Ishikawa (cell line): ENCODE measurements at regions not wholly inside any gene's neighbourhood (a gene's known extent, or its start where the extent isn't known, plus 50 kb on each side); places are given as distances from the start of the nearest gene placed in this dataset.

Source experiments
- CEBPB ChIP-seq: IDR thresholded peaks from 2 replicates; pipeline ENCODE4 v1.6.1; 2012
- CREB1 ChIP-seq: IDR thresholded peaks from 2 replicates; pipeline ENCODE4 v1.6.1; 2012; ENCODE audit warnings: low read depth
- EGR1 ChIP-seq: IDR thresholded peaks from 2 replicates; pipeline ENCODE4 v1.6.1; 2012
- EP300 ChIP-seq: IDR thresholded peaks from 2 replicates; pipeline ENCODE4 v1.6.1; 2012; ENCODE audit warnings: borderline replicate concordance
- FOXM1 ChIP-seq: IDR thresholded peaks from 2 replicates; pipeline ENCODE4 v1.6.1; 2012; ENCODE audit warnings: low read depth, borderline replicate concordance
- MAX ChIP-seq: IDR thresholded peaks from 2 replicates; pipeline ENCODE4 v1.6.1; 2012
- NFIC ChIP-seq: IDR thresholded peaks from 2 replicates; pipeline ENCODE4 v1.6.1; 2012
- RAD21 ChIP-seq: IDR thresholded peaks from 2 replicates; pipeline ENCODE4 v1.6.1; 2012; ENCODE audit warnings: low read depth
- TAF1 ChIP-seq: IDR thresholded peaks from 2 replicates; pipeline ENCODE4 v1.6.1; 2012; ENCODE audit warnings: low read depth, mild to moderate bottlenecking
- TEAD4 ChIP-seq: IDR thresholded peaks from 2 replicates; pipeline ENCODE4 v1.6.1; 2012
- YY1 ChIP-seq: IDR thresholded peaks from 2 replicates; pipeline ENCODE4 v1.6.1; 2012; ENCODE audit warnings: low read depth
- ZBTB7A ChIP-seq: IDR thresholded peaks from 2 replicates; pipeline ENCODE4 v1.6.1; 2012; ENCODE audit warnings: low read depth
- TF ChIP-seq, protein P1 (sequence below): IDR thresholded peaks from 2 replicates; pipeline ENCODE4 v1.6.1; 2012; ENCODE audit warnings: low read depth, mild to moderate bottlenecking
- TF ChIP-seq, protein P2 (sequence below): IDR thresholded peaks from 2 replicates; pipeline ENCODE4 v1.6.1; 2012

GRCh38 chr9:95746408-95747180, 128.9 kb upstream of the ERCC6L2 start:
- TF ChIP-seq EP300 (no peak), TEAD4 (no peak), ZBTB7A (no peak), YY1 (no peak), FOXM1 (no peak), MAX (no peak), CEBPB (no peak), RAD21 (no peak), TAF1 (no peak), CREB1 (no peak), NFIC (no peak), EGR1 (no peak)
- TF ChIP-seq, protein P1, sequence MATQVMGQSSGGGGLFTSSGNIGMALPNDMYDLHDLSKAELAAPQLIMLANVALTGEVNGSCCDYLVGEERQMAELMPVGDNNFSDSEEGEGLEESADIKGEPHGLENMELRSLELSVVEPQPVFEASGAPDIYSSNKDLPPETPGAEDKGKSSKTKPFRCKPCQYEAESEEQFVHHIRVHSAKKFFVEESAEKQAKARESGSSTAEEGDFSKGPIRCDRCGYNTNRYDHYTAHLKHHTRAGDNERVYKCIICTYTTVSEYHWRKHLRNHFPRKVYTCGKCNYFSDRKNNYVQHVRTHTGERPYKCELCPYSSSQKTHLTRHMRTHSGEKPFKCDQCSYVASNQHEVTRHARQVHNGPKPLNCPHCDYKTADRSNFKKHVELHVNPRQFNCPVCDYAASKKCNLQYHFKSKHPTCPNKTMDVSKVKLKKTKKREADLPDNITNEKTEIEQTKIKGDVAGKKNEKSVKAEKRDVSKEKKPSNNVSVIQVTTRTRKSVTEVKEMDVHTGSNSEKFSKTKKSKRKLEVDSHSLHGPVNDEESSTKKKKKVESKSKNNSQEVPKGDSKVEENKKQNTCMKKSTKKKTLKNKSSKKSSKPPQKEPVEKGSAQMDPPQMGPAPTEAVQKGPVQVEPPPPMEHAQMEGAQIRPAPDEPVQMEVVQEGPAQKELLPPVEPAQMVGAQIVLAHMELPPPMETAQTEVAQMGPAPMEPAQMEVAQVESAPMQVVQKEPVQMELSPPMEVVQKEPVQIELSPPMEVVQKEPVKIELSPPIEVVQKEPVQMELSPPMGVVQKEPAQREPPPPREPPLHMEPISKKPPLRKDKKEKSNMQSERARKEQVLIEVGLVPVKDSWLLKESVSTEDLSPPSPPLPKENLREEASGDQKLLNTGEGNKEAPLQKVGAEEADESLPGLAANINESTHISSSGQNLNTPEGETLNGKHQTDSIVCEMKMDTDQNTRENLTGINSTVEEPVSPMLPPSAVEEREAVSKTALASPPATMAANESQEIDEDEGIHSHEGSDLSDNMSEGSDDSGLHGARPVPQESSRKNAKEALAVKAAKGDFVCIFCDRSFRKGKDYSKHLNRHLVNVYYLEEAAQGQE = no peak
- TF ChIP-seq, protein P2, sequence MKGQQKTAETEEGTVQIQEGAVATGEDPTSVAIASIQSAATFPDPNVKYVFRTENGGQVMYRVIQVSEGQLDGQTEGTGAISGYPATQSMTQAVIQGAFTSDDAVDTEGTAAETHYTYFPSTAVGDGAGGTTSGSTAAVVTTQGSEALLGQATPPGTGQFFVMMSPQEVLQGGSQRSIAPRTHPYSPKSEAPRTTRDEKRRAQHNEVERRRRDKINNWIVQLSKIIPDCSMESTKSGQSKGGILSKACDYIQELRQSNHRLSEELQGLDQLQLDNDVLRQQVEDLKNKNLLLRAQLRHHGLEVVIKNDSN = no peak
